GM21360 (cell line): ENCODE measurements at regions not wholly inside any gene's neighbourhood (a gene's known extent, or its start where the extent isn't known, plus 50 kb on each side); places are given as distances from the start of the nearest gene placed in this dataset.
A peak's percentile ranks its signal among the peaks of the same experiment; 100 is the strongest.

Experiments used
- ATAC-seq: cut with Tn5 transposase; IDR thresholded peaks from one replicate; pipeline ENCODE4 v1.9.1; 2021; ENCODE audit warnings: mild to moderate bottlenecking, moderate library complexity; ENCODE audit not compliant: unreplicated experiment

DNA sequence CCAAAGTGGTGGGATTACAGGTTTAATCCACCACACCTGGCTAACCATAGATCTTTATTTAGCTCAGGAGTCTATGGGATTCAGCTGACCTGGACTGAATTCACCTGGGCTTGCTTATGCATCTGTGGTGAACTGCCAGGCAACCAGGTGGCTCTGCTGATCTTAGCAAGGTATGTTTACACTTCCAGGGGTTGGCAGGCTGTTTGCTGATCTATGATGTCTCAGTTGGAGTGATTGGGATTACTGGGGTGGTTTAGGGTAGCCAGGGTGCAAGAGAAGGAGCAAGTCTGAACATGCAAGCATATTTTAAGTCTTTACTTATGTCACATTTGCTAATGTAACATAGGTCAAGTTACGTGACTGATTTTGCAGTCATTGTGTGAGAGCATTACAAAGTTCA is 63.6 kb upstream of the JAK2 start:
- no peak for ATAC-seq

GRCh38 chr9:4922101-4922500 is 63.0 kb upstream of the JAK2 start:
- no peak for ATAC-seq

DNA sequence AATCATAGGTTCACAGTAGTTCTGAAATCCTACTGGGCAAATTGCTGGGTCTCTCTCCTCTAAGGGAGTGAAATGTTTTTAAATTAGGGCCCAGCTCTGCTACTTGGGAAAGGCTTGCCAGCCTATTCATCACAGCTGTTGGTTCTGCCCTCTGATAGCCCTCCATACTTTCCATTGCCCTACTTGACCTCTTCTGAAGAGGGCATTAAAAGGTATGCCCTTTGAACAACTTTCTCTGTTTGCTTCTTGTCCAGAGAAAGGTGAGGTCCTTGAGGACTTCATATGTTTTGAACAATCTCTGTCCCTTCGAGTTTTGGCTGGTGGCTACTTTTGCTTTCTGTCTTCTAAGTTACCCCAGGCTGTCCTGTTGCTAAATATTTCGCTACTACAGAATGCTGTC is 62.3 kb upstream of the JAK2 start:
- no peak for ATAC-seq

DNA sequence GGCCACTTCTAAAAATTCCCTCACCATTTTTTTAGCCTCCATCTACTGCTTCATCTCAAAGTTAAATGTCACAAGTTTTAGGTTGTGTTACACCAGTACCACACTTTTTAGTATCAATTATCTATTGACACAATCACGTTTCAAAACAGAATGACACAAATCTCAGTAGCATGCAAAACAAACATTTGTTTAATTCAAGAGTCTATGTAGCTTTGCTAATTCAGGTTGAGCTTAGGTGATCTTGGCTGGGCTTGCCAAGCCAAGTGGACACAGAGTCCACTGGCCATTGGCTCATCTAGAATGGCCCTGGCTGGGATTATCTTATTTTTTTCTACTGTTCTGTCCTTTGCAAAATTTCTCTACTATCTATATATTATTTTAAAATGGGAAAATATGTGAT is 61.9 kb upstream of the JAK2 start:
- no peak for ATAC-seq

DNA sequence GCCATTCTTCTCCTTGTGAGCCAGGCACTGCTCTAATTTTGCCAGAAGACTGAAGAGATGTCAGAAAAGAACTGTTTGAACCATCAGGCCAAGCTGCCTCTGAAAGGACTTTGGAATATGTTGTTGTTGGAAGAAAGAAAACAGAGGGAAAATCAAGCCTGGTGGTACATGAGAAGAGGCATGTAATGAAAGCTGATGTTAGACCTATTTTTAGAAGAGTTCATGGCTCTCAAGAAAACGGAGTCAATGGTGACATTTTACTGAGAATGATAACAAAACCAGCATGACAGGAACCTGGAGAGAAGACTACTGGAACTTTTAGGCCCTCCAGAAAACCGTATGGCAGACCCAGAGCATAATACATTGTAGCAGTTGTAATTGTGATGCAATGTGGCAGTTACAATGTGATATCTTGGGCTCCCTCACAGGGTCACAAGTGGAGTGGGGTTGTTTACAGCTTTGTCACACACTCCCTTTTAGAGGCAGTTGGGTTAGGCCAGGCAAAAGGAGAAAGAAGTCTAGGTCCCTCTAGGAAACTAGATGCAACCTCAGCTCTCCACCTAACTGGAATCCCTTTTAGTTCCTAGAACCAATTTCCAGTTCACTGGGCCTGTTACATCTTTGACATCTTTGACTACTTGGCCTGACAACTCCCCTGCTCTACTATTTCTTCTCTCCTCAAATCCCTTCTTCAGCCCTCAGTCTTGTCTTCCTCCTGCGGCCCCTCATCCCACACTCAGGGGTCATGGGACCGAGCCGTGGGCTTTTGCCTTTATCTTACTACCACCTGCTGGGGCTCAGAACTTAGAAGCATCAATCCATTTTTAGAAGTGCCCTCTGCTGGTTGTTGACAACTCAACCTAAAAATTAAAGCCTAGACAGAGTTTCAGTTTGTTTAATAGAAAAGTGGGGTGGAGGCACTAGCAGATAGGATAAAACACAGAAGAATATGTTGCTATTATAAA is 61.2 kb upstream of the JAK2 start:
- no peak for ATAC-seq

- no peak for ATAC-seq
Measured at GRCh38 chr9:4926239-4926638, 58.8 kb upstream of the JAK2 start.

- peak; percentile 58 for ATAC-seq
Measured at GRCh38 chr9:4927043-4927471, 58.0 kb upstream of the JAK2 start.

DNA sequence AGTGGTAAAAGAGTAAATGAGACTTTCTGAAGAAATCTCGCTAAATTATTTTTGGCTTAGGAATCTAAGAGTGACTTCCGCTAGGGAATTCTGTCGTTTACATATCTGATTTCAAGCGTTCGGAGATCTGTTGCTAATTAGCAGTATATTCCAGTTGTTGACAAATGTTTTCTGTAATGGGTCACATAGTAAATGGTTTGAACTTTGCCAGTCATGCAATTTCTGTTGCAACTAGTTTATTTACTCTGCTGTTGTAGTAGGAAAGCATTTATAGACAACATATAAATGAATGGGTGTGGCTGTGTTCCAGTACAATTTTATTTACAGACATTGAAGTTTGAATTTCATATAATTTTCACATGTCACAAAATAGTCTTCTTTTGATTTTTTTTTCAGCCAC is 57.4 kb upstream of the JAK2 start:
- no peak for ATAC-seq

- no peak for ATAC-seq
Measured at GRCh38 chr9:4929917-4930316, 55.2 kb upstream of the JAK2 start.

GRCh38 chr9:4932681-4933080 is 52.4 kb upstream of the JAK2 start:
- ATAC-seq: no peak

GRCh38 chr9:4933177-4933576 is 51.9 kb upstream of the JAK2 start:
- ATAC-seq: no peak

DNA sequence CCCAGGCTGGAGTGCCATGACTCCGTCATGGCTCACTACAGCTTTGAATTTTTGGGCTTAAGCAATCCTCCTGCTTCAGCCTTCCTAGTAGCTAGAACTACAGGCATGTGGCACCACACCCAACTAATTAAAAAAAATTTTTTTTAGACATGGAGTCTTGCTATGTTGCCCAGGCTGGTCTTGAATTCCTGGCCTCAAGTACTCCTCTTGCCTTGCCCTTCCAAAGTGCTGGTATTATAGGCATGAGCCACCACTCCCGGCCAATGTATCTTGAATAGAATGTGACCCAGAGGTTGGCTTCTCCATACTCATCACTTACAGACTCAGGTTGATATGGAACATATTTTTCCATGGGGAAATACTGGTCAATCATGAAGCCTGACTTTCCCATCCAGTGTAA is 51.2 kb upstream of the JAK2 start:
- no peak for ATAC-seq

GRCh38 chr9:4935001-4935672 is 49.9 kb upstream of the JAK2 start:
- no peak for ATAC-seq
